ENCODE measurements at regions not wholly inside any gene's neighbourhood (a gene's known extent, or its start where the extent isn't known, plus 50 kb on each side); places are given as distances from the start of the nearest gene placed in this dataset.
A peak's percentile ranks its signal among the peaks of the same experiment; 100 is the strongest.

- Histone ChIP-seq H2AK5ac (ENCODE audit: low read length) (no peak overlapping the region), H3K18ac (ENCODE audit: low read length) (no peak overlapping the region), H3K56ac (ENCODE audit: low read length) (no peak overlapping the region), H3K79me2 (ENCODE audit: control insufficient read depth, insufficient read depth, low read length) (no peaks in the 10 kb centered on the region), H3K4ac (ENCODE audit: low read depth, low read length) (no peak overlapping the region), H3K23ac (ENCODE audit: low read length) (peak overlapping the region; percentile 30), H3K79me1 (ENCODE audit: low read length) (no peaks in the 10 kb centered on the region), H2BK120ac (ENCODE audit: low read depth, low read length) (no peak overlapping the region), H3K4me1 (ENCODE audit: control insufficient read depth, low read depth, low read length) (no peaks in the 10 kb centered on the region), H3K36me3 (ENCODE audit: control insufficient read depth, insufficient read depth, low read length) (no peaks in the 10 kb centered on the region), H2BK5ac (ENCODE audit: low read length) (no peak overlapping the region), H3K9ac (ENCODE audit: low read length) (no peak overlapping the region), H3K27ac (ENCODE audit: low read depth, low read length) (no peak overlapping the region), H4K5ac (ENCODE audit: low read length) (no peak overlapping the region), H3K4me2 (ENCODE audit: low read length) (no peak overlapping the region), H3K27me3 (ENCODE audit: insufficient read depth, low read length, poor library complexity) (no peaks in the 10 kb centered on the region), H3K4me3 (ENCODE audit: low read length) (no peak overlapping the region), H2BK15ac (replicated peaks; ENCODE audit: low read depth) (no peak overlapping the region), H4K8ac (ENCODE audit: low read depth, low read length) (no peak overlapping the region)
- WGBS (ENCODE audit: extremely low coverage, insufficient coverage, low lambda C conversion rate): no CpG with 5 or more reads among the region's 3 CpGs
- peak; percentile 87 for DNase-seq
Measured at GRCh38 chr3:72698154-72698917, 149.9 kb downstream of the SHQ1 start.

GRCh38 chr3:72697717-72698116, 150.5 kb downstream of the SHQ1 start:
- 100% methylated on average over 1 of the region's 2 CpGs for WGBS (ENCODE audit: extremely low coverage, insufficient coverage, low lambda C conversion rate)

GRCh38 chr3:72696815-72697214, 151.4 kb downstream of the SHQ1 start:
- Histone ChIP-seq H2BK120ac (ENCODE audit: low read depth, low read length) (no peak overlapping the region), H4K8ac (ENCODE audit: low read depth, low read length) (no peak overlapping the region), H4K5ac (ENCODE audit: low read length) (no peak overlapping the region), H2AK5ac (ENCODE audit: low read length) (no peak overlapping the region), H2BK15ac (replicated peaks; ENCODE audit: low read depth) (no peak overlapping the region), H3K79me1 (ENCODE audit: low read length) (no peaks in the 10 kb centered on the region), H3K4me1 (ENCODE audit: control insufficient read depth, low read depth, low read length) (no peaks in the 10 kb centered on the region), H3K27me3 (ENCODE audit: insufficient read depth, low read length, poor library complexity) (no peaks in the 10 kb centered on the region), H3K36me3 (ENCODE audit: control insufficient read depth, insufficient read depth, low read length) (no peaks in the 10 kb centered on the region), H3K79me2 (ENCODE audit: control insufficient read depth, insufficient read depth, low read length) (no peaks in the 10 kb centered on the region), H3K56ac (ENCODE audit: low read length) (no peak overlapping the region), H3K9ac (ENCODE audit: low read length) (no peak overlapping the region), H3K27ac (ENCODE audit: low read depth, low read length) (no peak overlapping the region), H3K18ac (ENCODE audit: low read length) (no peak overlapping the region), H2BK5ac (ENCODE audit: low read length) (no peak overlapping the region), H3K4ac (ENCODE audit: low read depth, low read length) (no peak overlapping the region), H3K4me3 (ENCODE audit: low read length) (no peak overlapping the region), H3K23ac (ENCODE audit: low read length) (no peak overlapping the region), H3K4me2 (ENCODE audit: low read length) (no peak overlapping the region)
- no CpG with 5 or more reads among the region's 5 CpGs for whole genome bisulfite sequencing (ENCODE audit: extremely low coverage, insufficient coverage, low lambda C conversion rate)
- DNase-seq: peak; percentile 60

More at GRCh38 chr3:72697717-72698116, 150.5 kb downstream of the SHQ1 start:
- Histone ChIP-seq H3K79me1 (ENCODE audit: low read length) (no peaks in the 10 kb centered on the region), H3K4me3 (ENCODE audit: low read length) (no peak overlapping the region), H2BK120ac (ENCODE audit: low read depth, low read length) (no peak overlapping the region), H2BK15ac (replicated peaks; ENCODE audit: low read depth) (peak overlapping the region; percentile 39), H3K27ac (ENCODE audit: low read depth, low read length) (no peak overlapping the region), H4K8ac (ENCODE audit: low read depth, low read length) (no peak overlapping the region), H3K79me2 (ENCODE audit: control insufficient read depth, insufficient read depth, low read length) (no peaks in the 10 kb centered on the region), H2AK5ac (ENCODE audit: low read length) (no peak overlapping the region), H3K18ac (ENCODE audit: low read length) (no peak overlapping the region), H3K56ac (ENCODE audit: low read length) (no peak overlapping the region), H2BK5ac (ENCODE audit: low read length) (no peak overlapping the region), H3K4me1 (ENCODE audit: control insufficient read depth, low read depth, low read length) (no peaks in the 10 kb centered on the region), H3K4me2 (ENCODE audit: low read length) (no peak overlapping the region), H3K9ac (ENCODE audit: low read length) (no peak overlapping the region), H4K5ac (ENCODE audit: low read length) (no peak overlapping the region), H3K36me3 (ENCODE audit: control insufficient read depth, insufficient read depth, low read length) (no peaks in the 10 kb centered on the region), H3K23ac (ENCODE audit: low read length) (no peak overlapping the region), H3K4ac (ENCODE audit: low read depth, low read length) (no peak overlapping the region), H3K27me3 (ENCODE audit: insufficient read depth, low read length, poor library complexity) (no peaks in the 10 kb centered on the region)
- no peak for DNase-seq

- Histone ChIP-seq H2BK15ac (replicated peaks; ENCODE audit: low read depth) (no peak overlapping the region), H3K79me2 (ENCODE audit: control insufficient read depth, insufficient read depth, low read length) (no peaks in the 10 kb centered on the region), H3K36me3 (ENCODE audit: control insufficient read depth, insufficient read depth, low read length) (no peaks in the 10 kb centered on the region), H3K4me2 (ENCODE audit: low read length) (no peak overlapping the region), H2BK5ac (ENCODE audit: low read length) (no peak overlapping the region), H3K9ac (ENCODE audit: low read length) (no peak overlapping the region), H4K8ac (ENCODE audit: low read depth, low read length) (no peak overlapping the region), H4K5ac (ENCODE audit: low read length) (no peak overlapping the region), H3K23ac (ENCODE audit: low read length) (no peak overlapping the region), H2BK120ac (ENCODE audit: low read depth, low read length) (no peak overlapping the region), H3K79me1 (ENCODE audit: low read length) (no peaks in the 10 kb centered on the region), H3K27ac (ENCODE audit: low read depth, low read length) (no peak overlapping the region), H3K18ac (ENCODE audit: low read length) (no peak overlapping the region), H3K4me1 (ENCODE audit: control insufficient read depth, low read depth, low read length) (no peaks in the 10 kb centered on the region), H3K4me3 (ENCODE audit: low read length) (no peak overlapping the region), H3K4ac (ENCODE audit: low read depth, low read length) (no peak overlapping the region), H3K27me3 (ENCODE audit: insufficient read depth, low read length, poor library complexity) (no peaks in the 10 kb centered on the region), H2AK5ac (ENCODE audit: low read length) (no peak overlapping the region), H3K56ac (ENCODE audit: low read length) (no peak overlapping the region)
- no CpG with 5 or more reads among the region's 6 CpGs for WGBS (ENCODE audit: extremely low coverage, insufficient coverage, low lambda C conversion rate)
- peak; percentile 69 for DNase-seq
Measured at GRCh38 chr3:72694398-72694797, 153.8 kb downstream of the SHQ1 start.

GRCh38 chr3:72692990-72693389, 155.3 kb downstream of the SHQ1 start:
- H4K5ac ChIP-seq (ENCODE audit: low read length): no peak overlapping the region
- no peaks in the 10 kb centered on the region for H3K4me1 ChIP-seq (ENCODE audit: control insufficient read depth, low read depth, low read length)
- WGBS (ENCODE audit: extremely low coverage, insufficient coverage, low lambda C conversion rate): no CpG with 5 or more reads among the region's 9 CpGs
- H2BK15ac ChIP-seq (replicated peaks; ENCODE audit: low read depth): no peak overlapping the region
- no peak overlapping the region for H4K8ac ChIP-seq (ENCODE audit: low read depth, low read length)
- H2BK120ac ChIP-seq (ENCODE audit: low read depth, low read length): no peak overlapping the region
- H3K4me2 ChIP-seq (ENCODE audit: low read length): no peak overlapping the region
- no peaks in the 10 kb centered on the region for H3K79me1 ChIP-seq (ENCODE audit: low read length)
- no peak overlapping the region for H3K27ac ChIP-seq (ENCODE audit: low read depth, low read length)
- no peak overlapping the region for H2BK5ac ChIP-seq (ENCODE audit: low read length)
- H3K23ac ChIP-seq (ENCODE audit: low read length): no peak overlapping the region
- no peaks in the 10 kb centered on the region for H3K36me3 ChIP-seq (ENCODE audit: control insufficient read depth, insufficient read depth, low read length)
- H3K9ac ChIP-seq (ENCODE audit: low read length): no peak overlapping the region
- H3K27me3 ChIP-seq (ENCODE audit: insufficient read depth, low read length, poor library complexity): no peaks in the 10 kb centered on the region
- no peak overlapping the region for H3K4ac ChIP-seq (ENCODE audit: low read depth, low read length)
- H3K4me3 ChIP-seq (ENCODE audit: low read length): no peak overlapping the region
- no peak overlapping the region for H3K18ac ChIP-seq (ENCODE audit: low read length)
- H3K56ac ChIP-seq (ENCODE audit: low read length): no peak overlapping the region
- H3K79me2 ChIP-seq (ENCODE audit: control insufficient read depth, insufficient read depth, low read length): no peaks in the 10 kb centered on the region
- H2AK5ac ChIP-seq (ENCODE audit: low read length): no peak overlapping the region
- peak; percentile 26 for DNase-seq

GRCh38 chr3:72690629-72691028, 157.6 kb downstream of the SHQ1 start:
- Histone ChIP-seq H3K23ac (ENCODE audit: low read length) (no peak overlapping the region), H3K36me3 (ENCODE audit: control insufficient read depth, insufficient read depth, low read length) (no peaks in the 10 kb centered on the region), H3K27me3 (ENCODE audit: insufficient read depth, low read length, poor library complexity) (no peaks in the 10 kb centered on the region), H3K56ac (ENCODE audit: low read length) (peak overlapping the region; percentile 38), H4K8ac (ENCODE audit: low read depth, low read length) (no peak overlapping the region), H3K4me2 (ENCODE audit: low read length) (no peak overlapping the region), H2BK5ac (ENCODE audit: low read length) (no peak overlapping the region), H2BK15ac (replicated peaks; ENCODE audit: low read depth) (no peak overlapping the region), H3K4me3 (ENCODE audit: low read length) (no peak overlapping the region), H2BK120ac (ENCODE audit: low read depth, low read length) (no peak overlapping the region), H3K27ac (ENCODE audit: low read depth, low read length) (no peak overlapping the region), H3K4ac (ENCODE audit: low read depth, low read length) (no peak overlapping the region), H3K4me1 (ENCODE audit: control insufficient read depth, low read depth, low read length) (no peaks in the 10 kb centered on the region), H3K79me1 (ENCODE audit: low read length) (no peaks in the 10 kb centered on the region), H3K18ac (ENCODE audit: low read length) (no peak overlapping the region), H3K9ac (ENCODE audit: low read length) (no peak overlapping the region), H3K79me2 (ENCODE audit: control insufficient read depth, insufficient read depth, low read length) (no peaks in the 10 kb centered on the region), H2AK5ac (ENCODE audit: low read length) (no peak overlapping the region), H4K5ac (ENCODE audit: low read length) (no peak overlapping the region)
- peak; percentile 25 for DNase-seq
- no CpG with 5 or more reads among the region's 5 CpGs for WGBS (ENCODE audit: extremely low coverage, insufficient coverage, low lambda C conversion rate)

Data from mesendoderm (in vitro differentiated cells).